GM19397 (cell line): ENCODE measurements at regions not wholly inside any gene's neighbourhood (a gene's known extent, or its start where the extent isn't known, plus 50 kb on each side); places are given as distances from the start of the nearest gene placed in this dataset.
"Not testable (repeated sequence)": the region's sequence is repeated elsewhere in the genome, so short reads cannot be mapped to it uniquely, and the experiment has no call there.

Experiments used
- ATAC-seq: cut with Tn5 transposase; IDR thresholded peaks from one replicate; pipeline ENCODE4 v1.9.1; 2021; ENCODE audit warnings: mild to moderate bottlenecking, moderate library complexity; ENCODE audit not compliant: unreplicated experiment

DNA sequence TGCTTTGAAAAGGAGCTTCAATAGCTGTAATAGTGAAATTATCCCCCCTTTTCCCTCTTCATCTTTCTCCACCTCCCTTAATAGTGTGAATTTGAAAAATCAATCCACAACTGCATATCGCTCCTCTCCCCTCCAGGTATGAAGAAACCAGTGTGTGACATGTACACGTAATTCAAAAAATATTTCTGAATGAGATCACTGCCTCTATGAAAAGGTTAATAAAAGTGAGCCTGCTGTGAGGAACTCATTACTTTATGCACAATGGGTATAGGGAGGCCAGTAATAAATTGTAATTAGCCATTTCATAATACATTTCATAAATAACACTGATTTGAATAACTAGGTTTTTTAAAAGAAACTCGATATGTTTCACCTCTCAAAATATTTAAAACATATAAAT, 209.0 kb upstream of the KYNU start:
- no peak for ATAC-seq

DNA sequence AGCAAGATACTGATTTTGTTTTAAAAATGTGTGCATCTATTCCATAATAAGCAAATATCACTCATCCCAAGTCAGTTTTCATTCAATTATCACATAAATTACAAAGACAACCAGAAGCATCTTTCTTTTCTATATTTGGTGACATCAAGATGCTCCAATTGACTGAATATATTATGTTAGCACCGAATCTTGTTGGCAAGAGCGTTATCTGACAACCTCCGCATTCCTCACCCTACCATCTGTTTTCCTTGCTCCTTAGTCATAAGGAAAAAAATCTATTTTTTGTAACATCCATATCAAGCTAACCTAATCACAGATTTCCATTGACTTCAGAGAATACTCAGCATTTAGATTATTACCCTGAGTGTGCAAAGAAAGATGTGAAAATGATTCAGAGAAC, 212.2 kb upstream of the KYNU start:
- no peak for ATAC-seq

DNA sequence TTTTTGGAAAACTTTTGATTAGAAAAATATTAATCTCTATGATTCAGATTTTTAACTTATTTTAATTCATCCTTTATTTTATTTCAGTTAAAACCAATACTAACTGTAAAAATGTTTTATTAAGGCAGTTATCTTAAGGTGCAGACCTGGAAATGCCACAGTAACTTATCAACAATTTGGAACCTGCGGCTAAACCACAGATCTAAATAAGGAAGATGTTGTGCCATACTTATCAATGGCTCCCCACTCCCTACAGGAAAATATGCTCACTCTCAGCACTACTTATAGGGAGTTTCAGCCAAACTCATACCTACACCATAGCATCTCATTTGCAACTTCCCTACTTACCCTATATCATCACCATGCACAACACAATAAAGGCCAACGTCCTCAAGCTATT, 226.9 kb upstream of the KYNU start:
- no peak for ATAC-seq

DNA sequence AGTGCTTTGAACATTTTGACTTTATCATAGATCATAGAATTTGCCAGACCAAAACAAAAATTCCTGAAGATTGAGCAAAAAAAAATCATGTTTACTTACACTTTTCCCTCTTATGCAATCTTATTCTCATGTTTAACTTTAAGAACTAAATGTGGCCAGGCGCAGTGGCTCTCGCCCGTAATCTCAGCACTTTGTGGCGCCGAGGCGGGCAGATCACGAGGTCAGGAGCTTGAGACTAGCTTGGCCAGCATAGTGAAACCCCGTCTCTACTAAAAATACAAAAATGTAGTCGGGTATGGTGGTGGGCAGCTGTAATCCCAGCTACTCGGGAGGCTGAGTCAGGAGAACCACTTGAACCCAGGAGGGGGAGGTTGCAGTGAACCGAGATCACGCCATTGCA, 227.9 kb upstream of the KYNU start:
- no peak for ATAC-seq

DNA sequence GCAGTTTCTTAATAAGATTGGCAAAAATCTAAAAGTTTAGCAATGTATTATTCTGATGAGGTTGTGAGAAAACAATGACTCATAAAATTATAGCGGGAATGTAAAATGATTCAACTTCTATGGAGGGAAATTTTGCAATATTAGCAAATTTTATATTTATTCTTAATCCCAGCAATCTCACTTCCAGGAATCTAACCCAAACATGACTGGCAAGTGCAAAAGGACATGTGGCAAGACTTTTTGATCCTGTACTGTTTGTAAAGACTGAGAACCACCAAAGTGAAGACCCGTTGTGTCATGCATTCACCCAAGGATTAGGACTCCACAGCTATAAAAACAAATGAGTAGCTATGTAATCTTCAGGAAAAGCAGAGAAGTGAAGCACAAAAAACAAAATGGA, 234.8 kb upstream of the KYNU start:
- ATAC-seq: no peak

DNA sequence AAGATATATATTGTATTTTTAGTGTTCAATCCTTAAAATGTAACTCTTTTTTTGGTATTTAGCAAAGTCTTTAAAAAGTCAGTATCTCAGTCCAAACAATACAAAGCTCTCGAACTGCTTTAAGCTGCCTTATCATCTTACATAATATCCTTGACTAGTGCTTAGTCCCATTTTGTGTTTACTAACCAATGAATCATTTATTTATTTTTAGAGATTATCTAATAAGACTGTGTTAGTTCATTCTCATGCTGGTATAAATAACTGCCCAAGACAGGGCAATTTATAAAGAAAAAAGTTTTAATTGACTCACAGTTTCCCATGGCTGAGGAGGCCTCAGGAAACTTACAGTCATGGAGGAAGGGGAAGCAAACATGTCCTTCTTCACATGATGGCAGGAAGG, 248.3 kb upstream of the KYNU start:
- no peak for ATAC-seq

DNA sequence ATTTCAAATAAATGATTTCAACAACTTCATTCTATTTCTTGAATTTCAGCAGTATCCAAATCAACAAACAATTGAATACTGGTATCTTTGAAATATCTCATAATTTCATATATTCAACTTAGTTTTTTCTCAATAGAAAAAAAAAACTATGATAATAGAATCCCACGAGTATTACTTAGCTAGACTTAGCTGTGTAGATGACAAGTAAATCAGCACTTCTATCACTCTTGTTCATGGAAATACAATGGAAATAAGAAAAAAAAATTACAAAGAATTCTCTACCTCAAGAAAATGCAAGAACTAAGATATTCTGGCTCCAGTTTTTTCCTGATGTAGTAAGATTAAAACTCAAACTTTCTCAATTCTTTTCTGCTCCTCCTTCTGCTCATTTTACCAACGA, 256.2 kb upstream of the KYNU start:
- no peak for ATAC-seq

DNA sequence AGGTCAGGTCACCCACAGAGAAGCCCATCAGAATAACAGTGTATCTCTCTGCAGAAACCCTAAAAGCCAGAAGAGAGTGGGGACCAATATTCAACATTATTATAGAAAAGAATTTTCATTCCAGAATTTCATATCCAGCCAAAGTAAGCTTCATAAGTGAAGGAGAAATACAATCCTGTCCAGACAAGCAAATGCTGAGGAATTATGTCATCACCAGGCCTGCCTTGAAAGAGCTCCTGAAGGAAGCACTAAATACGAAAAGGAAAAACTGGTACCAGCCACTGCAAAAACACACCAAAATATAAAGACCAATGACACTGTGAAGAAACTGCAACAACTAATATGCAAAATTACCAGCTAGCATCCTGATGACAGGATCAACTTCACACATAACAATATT, 260.0 kb upstream of the KYNU start:
- no peak for ATAC-seq

DNA sequence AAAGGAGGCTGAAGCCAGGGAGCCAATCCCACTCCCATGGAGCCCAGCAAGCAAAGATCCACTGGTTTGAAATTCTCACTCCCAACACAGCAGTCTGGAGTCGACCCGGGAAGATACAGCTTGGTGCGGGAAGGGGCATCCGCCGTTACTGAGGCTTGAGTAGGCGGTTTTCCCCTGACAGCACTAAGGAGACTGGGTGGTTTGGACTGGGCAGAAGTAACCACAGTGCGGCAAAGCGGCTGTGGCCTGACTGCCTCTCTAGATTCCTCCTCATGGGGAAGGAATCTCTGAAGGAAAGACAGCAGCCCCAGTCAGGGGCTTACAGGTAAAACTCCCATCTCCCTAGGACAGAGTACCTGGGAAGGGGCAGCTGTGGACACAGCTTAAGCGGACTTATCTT, 261.6 kb upstream of the KYNU start:
- ATAC-seq: no peak

DNA sequence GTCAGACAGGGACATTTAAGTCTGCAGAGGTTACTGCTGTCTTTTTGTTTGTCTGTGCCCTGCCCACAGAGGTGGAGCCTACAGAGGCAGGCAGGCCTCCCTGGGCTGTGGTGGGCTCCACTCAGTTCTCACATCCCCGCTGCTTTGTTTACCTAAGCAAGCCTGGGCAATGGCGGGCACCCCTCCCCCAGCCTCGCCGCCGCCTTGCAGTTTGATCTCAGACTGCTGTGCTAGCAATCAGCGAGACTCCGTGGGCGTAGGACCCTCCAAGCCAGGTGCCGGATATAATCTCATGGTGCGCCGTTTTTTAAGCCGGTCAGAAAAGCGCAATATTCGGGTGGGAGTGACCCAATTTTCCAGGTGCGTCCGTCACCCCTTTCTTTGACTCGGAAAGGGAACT, 264.3 kb upstream of the KYNU start:
- not testable (repeated sequence) for ATAC-seq

DNA sequence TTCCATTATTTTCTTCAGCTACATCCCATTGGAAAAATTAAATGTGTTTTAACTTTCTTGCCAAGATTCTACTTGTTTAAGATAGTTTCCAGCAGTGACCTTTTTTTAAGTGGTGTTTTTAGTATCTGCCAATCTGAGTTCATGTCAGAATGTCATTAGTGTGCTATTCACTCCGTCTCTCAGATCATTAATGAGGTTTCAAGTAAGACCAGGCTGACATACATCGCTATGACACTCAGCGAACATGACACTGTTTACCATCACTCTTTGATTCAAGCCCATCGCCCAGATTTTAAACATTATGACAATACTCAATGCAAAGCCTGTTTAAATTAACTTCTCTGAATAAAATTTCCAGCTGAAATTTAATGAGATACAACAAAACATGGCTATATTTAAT, 272.0 kb upstream of the KYNU start:
- ATAC-seq: no peak

DNA sequence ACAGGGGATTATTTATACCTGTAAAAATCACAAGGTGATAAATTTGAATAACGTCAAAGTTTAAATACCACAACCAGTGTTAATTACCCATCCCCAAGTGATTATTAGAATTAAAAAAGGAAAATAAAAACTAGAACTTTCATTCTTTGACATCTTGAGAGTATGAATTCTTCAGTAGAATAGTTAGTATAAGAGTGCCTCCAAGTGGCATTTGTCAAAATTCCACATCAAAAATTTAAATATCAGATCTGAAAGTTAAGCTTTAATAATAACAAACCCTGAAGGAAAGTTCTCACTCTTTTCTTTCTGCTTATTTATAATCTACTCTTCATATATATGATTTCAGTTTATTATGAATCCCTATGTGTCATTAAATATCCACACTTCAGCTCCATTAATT, 273.7 kb upstream of the KYNU start:
- no peak for ATAC-seq

DNA sequence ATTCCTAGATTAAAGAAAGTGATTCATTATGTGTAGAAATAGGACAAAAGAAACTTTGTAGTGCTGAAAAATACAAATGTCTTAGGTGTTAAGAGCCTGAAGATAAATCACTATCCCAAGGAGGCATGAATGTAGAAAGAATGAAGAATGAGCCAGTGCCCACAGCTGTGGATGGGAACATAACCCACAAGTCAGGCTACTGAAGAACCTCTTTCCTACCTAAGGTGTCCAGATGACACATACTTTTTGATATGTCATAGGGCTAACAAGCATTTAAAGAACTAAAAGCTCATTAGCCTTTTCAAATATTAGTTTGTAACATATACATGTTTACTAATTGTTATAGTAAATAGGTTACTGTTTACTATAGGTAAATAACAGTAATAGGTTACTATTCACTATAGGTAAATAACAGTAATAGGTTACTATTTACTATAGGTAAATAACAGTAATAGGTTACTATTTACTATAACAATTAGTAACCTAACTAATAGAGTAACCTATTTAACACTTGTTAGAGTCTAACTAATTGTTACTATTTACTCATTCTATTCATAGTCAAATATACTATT, 275.0 kb upstream of the KYNU start:
- no peak for ATAC-seq

DNA sequence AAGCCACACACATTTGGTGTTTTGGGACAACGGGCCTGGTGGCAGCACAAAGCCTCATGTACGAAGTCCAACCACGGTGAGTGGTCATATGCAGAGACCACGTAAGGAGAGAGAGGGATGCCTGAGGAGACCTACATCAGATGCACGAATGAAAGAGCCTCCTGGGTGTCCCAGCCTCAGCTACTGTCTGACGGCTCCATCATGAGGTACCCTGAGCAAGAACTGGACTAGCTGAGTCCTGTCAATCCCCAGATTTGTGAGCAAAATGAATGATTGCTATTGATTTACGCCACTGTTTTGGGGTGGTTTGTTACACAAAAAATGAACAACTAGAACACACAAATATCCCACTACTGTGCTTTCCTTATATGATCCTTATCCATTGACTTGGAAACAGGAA, 275.7 kb upstream of the KYNU start:
- no peak for ATAC-seq

DNA sequence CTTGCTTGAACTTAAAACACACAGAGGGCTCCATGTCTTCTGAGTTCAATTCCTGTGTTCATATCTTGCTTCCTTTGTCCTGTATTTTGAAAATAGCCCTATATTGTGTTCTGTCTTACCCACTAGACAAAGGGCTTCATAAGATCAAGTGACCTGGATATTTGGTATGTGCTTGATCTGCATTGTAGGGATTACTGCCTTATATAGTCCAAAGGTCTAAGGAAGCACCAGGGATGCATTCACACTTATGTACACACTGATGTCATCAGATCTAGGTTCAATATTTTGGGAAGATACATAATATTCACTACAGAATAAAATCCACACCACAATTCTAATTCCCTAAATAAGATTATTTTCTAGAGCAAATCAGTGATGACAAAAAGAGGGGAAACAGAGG, 278.0 kb upstream of the KYNU start:
- ATAC-seq: no peak

DNA sequence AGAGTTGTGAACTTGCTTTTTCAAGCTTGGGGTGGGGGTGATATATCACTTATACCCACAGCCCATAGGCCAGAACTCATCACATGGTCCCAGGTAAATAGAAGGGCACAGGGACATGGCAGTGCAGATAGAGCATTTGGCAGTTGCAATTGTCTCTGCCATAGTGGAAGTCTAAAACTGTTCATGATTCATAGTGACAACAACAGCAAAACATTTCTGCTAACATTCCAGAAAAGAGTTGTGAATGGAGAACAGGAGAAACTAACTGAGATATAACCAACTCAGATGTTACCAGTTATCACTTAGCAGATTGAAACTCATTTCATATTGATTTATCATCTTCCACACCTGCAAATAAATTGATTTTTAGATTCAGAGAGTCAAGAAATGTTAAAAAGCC, 278.6 kb upstream of the KYNU start:
- no peak for ATAC-seq

DNA sequence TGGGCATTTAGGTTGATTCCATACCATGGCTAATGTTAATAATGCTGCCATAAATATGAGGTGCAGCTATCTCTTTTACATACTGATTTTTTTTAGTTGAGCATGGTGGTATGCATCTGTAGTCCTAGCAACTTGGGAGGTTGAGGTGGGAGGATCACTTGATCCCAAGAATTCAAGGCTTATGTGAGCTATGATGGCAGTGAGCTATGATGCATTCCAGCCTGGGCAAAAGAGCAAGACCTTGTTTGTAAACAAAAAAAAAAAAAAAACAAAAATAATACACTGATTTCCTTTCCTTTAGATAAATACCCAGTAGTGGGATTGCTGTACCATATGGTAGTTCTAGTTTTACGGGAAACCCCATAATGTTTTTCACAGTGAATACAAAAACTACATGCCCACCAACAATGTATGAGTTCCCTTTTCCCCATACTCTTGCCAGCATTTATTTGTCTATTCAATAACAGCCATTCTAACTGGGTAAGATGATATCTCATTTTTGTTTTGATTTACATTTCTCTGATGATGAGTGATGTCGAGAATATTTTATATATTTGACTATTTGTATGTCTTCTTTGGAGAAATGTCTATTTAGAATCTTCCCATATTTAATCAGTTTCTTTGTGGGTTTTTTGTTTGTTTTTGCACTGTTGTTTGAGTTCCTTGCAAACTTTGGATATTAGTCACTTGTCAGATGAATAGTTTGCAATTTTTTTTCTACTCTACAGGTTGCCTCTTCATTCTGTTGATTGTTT, 281.0 kb upstream of the KYNU start:
- ATAC-seq: no peak

DNA sequence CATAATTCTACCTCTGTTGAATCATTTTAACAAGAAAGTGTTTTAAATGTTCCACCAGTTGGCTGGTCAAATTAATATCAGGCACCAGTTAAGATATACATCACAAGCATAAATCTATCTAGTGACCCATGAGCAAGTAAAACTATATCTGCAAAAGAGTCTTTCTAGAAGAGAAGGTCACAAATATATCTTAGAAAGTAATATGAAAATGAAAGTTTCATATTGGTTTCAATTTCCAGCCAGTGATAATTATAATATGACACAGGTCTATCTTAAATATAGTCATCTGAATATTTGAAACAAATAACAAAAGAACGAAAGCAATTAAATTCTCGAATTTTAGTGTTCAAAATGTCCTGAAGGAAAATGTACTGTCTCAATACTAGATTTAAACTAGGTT, 282.5 kb upstream of the KYNU start:
- ATAC-seq: no peak

DNA sequence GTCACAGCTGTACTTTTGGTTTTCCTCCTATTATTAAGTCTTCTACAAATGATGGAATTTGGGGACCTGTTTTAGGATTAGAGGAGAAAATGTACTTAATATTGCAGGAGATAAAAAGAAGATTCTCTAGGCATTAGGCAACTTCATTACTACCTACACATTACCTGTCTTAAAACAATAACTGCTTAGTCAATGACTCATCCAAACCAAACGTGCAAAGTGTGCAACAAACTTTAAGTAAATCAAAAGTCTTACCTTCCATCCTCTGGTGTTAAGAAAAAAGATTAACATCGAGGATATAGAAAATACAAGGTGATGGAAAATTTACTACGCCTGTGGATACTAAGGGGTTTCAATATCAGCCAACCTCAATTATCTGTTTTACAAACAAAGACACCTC, 285.3 kb upstream of the KYNU start:
- ATAC-seq: no peak

DNA sequence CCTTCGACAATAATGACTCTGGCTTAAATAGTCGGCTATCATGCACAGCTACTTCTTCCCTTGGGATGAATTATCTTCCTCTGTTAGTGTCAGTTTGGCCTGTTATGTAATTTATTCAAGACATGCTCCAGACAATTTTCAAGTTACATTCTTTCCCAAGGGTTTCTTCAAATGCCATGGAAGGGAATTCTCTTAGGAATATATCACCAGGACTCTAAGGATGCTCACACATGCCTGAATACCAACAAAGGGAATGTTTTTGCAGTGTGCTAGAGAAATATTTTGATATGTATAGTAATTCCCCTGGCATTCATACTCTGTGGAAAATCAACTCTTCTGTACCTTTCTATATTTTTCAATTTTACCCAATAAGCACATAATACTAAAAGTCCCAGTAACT, 286.0 kb upstream of the KYNU start:
- no peak for ATAC-seq

DNA sequence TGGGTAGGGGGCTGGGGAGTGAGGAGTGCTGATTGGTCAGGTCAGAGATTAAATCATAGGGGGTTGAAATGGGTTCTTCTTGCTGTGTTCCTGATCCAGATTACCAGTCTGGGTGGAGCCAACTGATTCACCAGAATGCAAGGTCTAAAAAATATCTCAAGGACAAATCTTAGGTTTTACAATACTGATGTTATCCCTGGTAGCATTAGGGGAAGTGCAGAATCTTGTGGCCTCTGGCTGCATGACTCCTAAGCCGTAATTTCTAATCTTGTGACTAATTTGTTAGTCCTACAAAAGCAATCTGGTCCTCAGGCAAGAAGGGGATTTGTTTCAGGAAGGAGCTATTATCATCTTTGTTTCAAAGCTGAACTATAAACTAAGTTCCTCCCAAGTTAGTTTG, 289.2 kb upstream of the KYNU start:
- no peak for ATAC-seq

DNA sequence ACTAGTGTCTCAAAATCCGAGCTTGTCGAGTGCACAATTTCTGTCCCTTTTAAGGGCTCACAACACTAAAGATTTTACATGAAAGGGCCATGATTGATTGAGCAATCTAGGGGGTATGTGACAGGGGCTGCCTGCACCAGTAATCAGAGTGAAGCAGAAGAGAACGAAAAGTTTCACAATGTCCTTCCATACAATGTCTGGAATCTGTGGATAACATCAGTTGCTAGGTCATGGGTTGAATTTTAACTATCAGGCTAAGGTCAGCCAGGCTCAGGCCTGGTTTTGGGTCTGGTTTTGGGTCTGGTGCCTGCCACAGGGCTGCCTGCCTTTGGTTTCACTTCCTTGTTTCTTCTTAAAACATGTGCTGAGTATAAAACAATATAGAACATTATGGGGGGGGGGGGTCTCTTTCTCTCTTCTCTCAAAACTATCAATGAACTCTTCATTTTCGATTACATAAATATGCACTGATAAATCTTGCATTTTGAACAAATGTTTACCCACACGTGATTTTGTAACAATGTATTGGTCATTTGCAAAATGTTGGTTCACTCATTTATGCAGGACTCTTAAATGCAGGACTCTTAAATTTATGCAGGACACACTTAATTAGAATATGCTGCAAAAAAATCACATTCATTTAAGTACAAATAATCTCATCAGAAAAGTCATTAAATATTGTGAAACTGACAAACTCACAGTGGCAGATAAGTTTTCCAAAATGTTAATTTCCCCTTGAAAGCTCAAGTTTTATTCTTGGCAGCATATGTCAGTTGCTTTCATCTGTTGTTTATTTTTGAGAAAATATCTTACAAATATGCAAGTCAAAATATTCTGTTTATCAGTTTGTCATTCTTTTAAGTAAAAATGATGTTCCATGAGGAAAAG, 290.5 kb upstream of the KYNU start:
- no peak for ATAC-seq
